Lung (tissue), 11 donors: ENCODE measurements at regions not wholly inside any gene's neighbourhood (a gene's known extent, or its start where the extent isn't known, plus 50 kb on each side); places are given as distances from the start of the nearest gene placed in this dataset.

Experiments
- ATAC-seq: fragments of 200-7000 bp; cut with Tn5 transposase; one replicate; pipeline ENCODE4 v1.9.1; 2020; ENCODE audit warnings: moderate number of reproducible peaks; ENCODE audit not compliant: insufficient read depth, low FRiP score
- DNase-seq, 3 donors: peaks; one replicate each; pipeline ENCODE4 v3.0.0-alpha.2; 2013 to 2017
- H3K27ac ChIP-seq, 2 donors: one replicate each; pipeline ENCODE4 v1.5.1; 2013; ENCODE audit warnings: mild to moderate bottlenecking in 2 of 2, moderate library complexity in 2 of 2, control low read depth in 1 of 2, inconsistent platforms in 1 of 2, low read depth in 1 of 2, low read length in 1 of 2
- H3K27me3 ChIP-seq, 3 donors: one replicate each; pipeline ENCODE4 v1.5.1; 2013; ENCODE audit warnings: low read length in 2 of 3; ENCODE audit not compliant: control insufficient read depth in 3 of 3, insufficient read depth in 3 of 3
- H3K36me3 ChIP-seq, 4 donors: one replicate each; pipeline ENCODE4 v1.5.1; 2013; ENCODE audit warnings: low read length in 4 of 4, mild to moderate bottlenecking in 1 of 4, moderate library complexity in 1 of 4; ENCODE audit not compliant: control insufficient read depth in 4 of 4, insufficient read depth in 4 of 4
- H3K4me1 ChIP-seq, 5 donors: one replicate each; pipeline ENCODE4 v1.5.1; 2013; ENCODE audit warnings: low read length in 5 of 5, mild to moderate bottlenecking in 2 of 5, moderate library complexity in 1 of 5; ENCODE audit not compliant: control insufficient read depth in 5 of 5, insufficient read depth in 5 of 5
- H3K4me3 ChIP-seq: one replicate; pipeline ENCODE4 v1.5.1; 2013; ENCODE audit warnings: mild to moderate bottlenecking, control low read depth, moderate library complexity
- H3K9ac ChIP-seq, 2 donors: one replicate each; pipeline ENCODE4 v1.5.1; 2013; ENCODE audit warnings: low read length in 2 of 2, control low read depth in 1 of 2; ENCODE audit not compliant: insufficient read depth in 1 of 2
- H3K9me3 ChIP-seq, 4 donors: one replicate each; pipeline ENCODE4 v1.5.1; 2013; ENCODE audit warnings: low read length in 3 of 4, mild to moderate bottlenecking in 1 of 4, moderate library complexity in 1 of 4; ENCODE audit not compliant: control insufficient read depth in 4 of 4, insufficient read depth in 3 of 4
- WGBS, 2 donors: extraction: QIAGEN DNeasy Blood & Tissue Kit; methylation state at CpG; one replicate each; pipeline ENCODE4 v1.1.7; 2013; 5-methylcytosine and 5-hydroxymethylcytosine counted together
- TF ChIP-seq, protein P1 (sequence below): IDR thresholded peaks from 2 replicates; pipeline ENCODE4 v1.5.1; 2012; ENCODE audit warnings: mild to moderate bottlenecking; ENCODE audit errors: control extremely low read depth, extremely low read depth
- donor health status: control.
- donor health status: control.
- donor health status: Bipolar disorder and iron deficiency.
- donor health status: healthy.
- donor health status: DM: yes; HTN: yes; CAD: no.

DNA sequence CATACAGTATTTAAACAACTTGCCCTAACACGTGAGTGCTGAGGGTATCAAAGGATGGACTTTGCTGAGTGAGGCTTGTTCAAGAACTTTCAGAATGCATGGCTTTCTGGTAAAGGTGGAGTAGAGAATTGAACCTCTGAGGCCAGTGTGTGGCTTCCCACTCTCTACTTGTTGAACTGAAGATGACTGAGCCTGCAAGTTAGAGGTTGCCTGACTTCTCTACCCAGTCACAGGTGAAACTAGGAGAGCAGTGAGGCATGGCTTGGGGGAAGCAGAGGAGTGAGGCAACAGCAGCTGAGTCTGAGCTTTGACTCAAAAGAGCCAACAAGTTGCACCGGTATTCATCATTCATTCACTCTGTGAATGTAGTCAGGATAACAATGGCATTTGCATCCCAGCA, 256.4 kb upstream of the SESN3 start:
- 59 to 71% methylated on average over 2 of the region's 2 CpGs for WGBS, 2 donors
- Histone ChIP-seq H3K4me1 (no peaks in the 10 kb centered on the region), H3K9ac (no peak overlapping the region), H3K9me3 (peaks cover 0 to 3% (median 0%) of the 10 kb centered on the region in 4 donors), H3K27me3 (no peaks in the 10 kb centered on the region), H3K4me3 (no peak overlapping the region), H3K36me3 (no peaks in the 10 kb centered on the region), H3K27ac (no peak overlapping the region)
- DNase-seq (no peak), ATAC-seq (no peak)
- TF ChIP-seq, protein P1, sequence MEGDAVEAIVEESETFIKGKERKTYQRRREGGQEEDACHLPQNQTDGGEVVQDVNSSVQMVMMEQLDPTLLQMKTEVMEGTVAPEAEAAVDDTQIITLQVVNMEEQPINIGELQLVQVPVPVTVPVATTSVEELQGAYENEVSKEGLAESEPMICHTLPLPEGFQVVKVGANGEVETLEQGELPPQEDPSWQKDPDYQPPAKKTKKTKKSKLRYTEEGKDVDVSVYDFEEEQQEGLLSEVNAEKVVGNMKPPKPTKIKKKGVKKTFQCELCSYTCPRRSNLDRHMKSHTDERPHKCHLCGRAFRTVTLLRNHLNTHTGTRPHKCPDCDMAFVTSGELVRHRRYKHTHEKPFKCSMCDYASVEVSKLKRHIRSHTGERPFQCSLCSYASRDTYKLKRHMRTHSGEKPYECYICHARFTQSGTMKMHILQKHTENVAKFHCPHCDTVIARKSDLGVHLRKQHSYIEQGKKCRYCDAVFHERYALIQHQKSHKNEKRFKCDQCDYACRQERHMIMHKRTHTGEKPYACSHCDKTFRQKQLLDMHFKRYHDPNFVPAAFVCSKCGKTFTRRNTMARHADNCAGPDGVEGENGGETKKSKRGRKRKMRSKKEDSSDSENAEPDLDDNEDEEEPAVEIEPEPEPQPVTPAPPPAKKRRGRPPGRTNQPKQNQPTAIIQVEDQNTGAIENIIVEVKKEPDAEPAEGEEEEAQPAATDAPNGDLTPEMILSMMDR, result no peak

GRCh38 chr11:95486979-95487378, 256.0 kb upstream of the SESN3 start:
- DNase-seq, result no peak

GRCh38 chr11:95486466-95486865, 255.5 kb upstream of the SESN3 start:
- Histone ChIP-seq H3K4me3 (no peak overlapping the region), H3K36me3 (no peaks in the 10 kb centered on the region), H3K9me3 (peaks cover 0 to 3% (median 0%) of the 10 kb centered on the region in 4 donors), H3K27me3 (no peaks in the 10 kb centered on the region), H3K4me1 (no peaks in the 10 kb centered on the region), H3K9ac (no peak overlapping the region), H3K27ac (no peak overlapping the region)
- TF ChIP-seq, protein P1, result no peak
- WGBS, 2 donors, result 75 to 88% methylated on average over 2 of the region's 2 CpGs
- ATAC-seq (no peak), DNase-seq (peak in 1 of 3 donors; percentile 49)

More at GRCh38 chr11:95486979-95487378, 256.0 kb upstream of the SESN3 start:
- no peak for ATAC-seq
- H3K36me3 ChIP-seq, result no peaks in the 10 kb centered on the region
- no peak overlapping the region for H3K4me3 ChIP-seq
- TF ChIP-seq, protein P1, result no peak
- H3K4me1 ChIP-seq, result no peaks in the 10 kb centered on the region
- no peaks in the 10 kb centered on the region for H3K27me3 ChIP-seq
- H3K27ac ChIP-seq, result no peak overlapping the region
- H3K9ac ChIP-seq, result no peak overlapping the region
- WGBS, 2 donors, result 93 to 96% methylated on average over 9 of the region's 9 CpGs
- peaks cover 0 to 3% (median 0%) of the 10 kb centered on the region in 4 donors for H3K9me3 ChIP-seq
